Heart right ventricle (tissue), 16 donors: ENCODE measurements at regions not wholly inside any gene's neighbourhood (a gene's known extent, or its start where the extent isn't known, plus 50 kb on each side); places are given as distances from the start of the nearest gene placed in this dataset.
A peak's percentile ranks its signal among the peaks of the same experiment; 100 is the strongest.

Experiments
- ATAC-seq, 8 donors: fragments of 200-7000 bp; cut with Tn5 transposase; one replicate each; pipeline ENCODE4 v1.9.1; 2020; ENCODE audit warnings: mild to moderate bottlenecking in 8 of 8, moderate library complexity in 8 of 8, moderate number of reproducible peaks in 1 of 8
- DNase-seq, 2 donors: peaks; one replicate each; pipeline ENCODE4 v3.0.0-alpha.2; 2020
- H3K27ac ChIP-seq, 10 donors: fragments of 200-600 bp; sonication (generic) in 2 of 10; one replicate each; pipeline versions ENCODE4 v1.5.0 to v1.8.0; 2020 to 2022; ENCODE audit warnings: mild to moderate bottlenecking in 3 of 10
- H3K27me3 ChIP-seq, 7 donors: fragments of 200-600 bp; one replicate each; pipeline ENCODE4 v1.8.0; 2021 to 2022; ENCODE audit warnings: mild to moderate bottlenecking in 2 of 7
- H3K36me3 ChIP-seq, 9 donors: fragments of 200-600 bp; sonication (generic) in 1 of 9; one replicate each; pipeline versions ENCODE4 v1.5.0 to v1.8.0; 2020 to 2022; ENCODE audit warnings: mild to moderate bottlenecking in 2 of 9
- H3K4me1 ChIP-seq, 9 donors: fragments of 200-600 bp; sonication (generic) in 1 of 9; one replicate each; pipeline versions ENCODE4 v1.5.0 to v1.8.0; 2020 to 2022; ENCODE audit warnings: mild to moderate bottlenecking in 4 of 9
- H3K4me3 ChIP-seq, 10 donors: fragments of 200-600 bp; sonication (generic) in 2 of 10; one replicate each; pipeline versions ENCODE4 v1.5.0 to v1.8.0; 2020 to 2022; ENCODE audit warnings: mild to moderate bottlenecking in 7 of 10, moderate library complexity in 2 of 10
- H3K9me3 ChIP-seq, 11 donors: fragments of 200-600 bp in 10 of 11; sonication (generic) in 2 of 11; one replicate each; pipeline versions ENCODE4 v1.5.0 to v1.8.0; 2013 to 2022; ENCODE audit warnings: mild to moderate bottlenecking in 2 of 11, control low read depth in 1 of 11, moderate library complexity in 1 of 11
- WGBS, 2 donors: extraction: QIAGEN DNeasy Blood & Tissue Kit; methylation state at CpG; one replicate each; pipeline ENCODE4 v1.1.7; 2013; ENCODE audit warnings: inconsistent platforms in 1 of 2; 5-methylcytosine and 5-hydroxymethylcytosine counted together
- intact Hi-C, 10 donors: fragments of 100-400 bp; cut with DNase I; formaldehyde crosslinking; loops; one replicate each; pipeline versions ENCODE4 v1.11.1 to v1.14.2; 2022
- TF ChIP-seq, protein P1 (sequence below), 9 donors: fragments of 200-600 bp; sonication (generic) in 2 of 9; IDR thresholded peaks; one replicate each; pipeline versions ENCODE4 v1.5.0 to v1.8.0; 2021 to 2022; ENCODE audit warnings: antibody characterized with exemption in 9 of 9, mild to moderate bottlenecking in 5 of 9, moderate library complexity in 1 of 9
- donor health status: Arrhythmogenic right ventricular cardiomyopathy.
- donor health status: ischemic (EF 13 %, LVEDD 7.1; RV severe dilation, severe dysfunction).
- donor health status: healthy with polysubstance abuse.
- donor health status: DM: no; HTN: yes; CAD: no.
- donor health status: DM: no; HTN: no; CAD: no.
- donor health status: ischemic (EF 25% LVEDD 6.9; RV normal size, moderate dysfunction).
- donor health status: ischemic (EF 25% LVEDD 5.7; RV mildly dilated, moderate dysfunction).
- donor health status: healthy.
- donor health status: DM: yes; HTN: yes; CAD: no.
- donor health status: Ischemic cardiomyopathy.
- donor health status: ischemic (EF 35%, LVEDD 5.7; RV mildly dilated, moderate dysfunction).
- donor health status: nonischemic (EF 11% LVEDD 7.7; RV severe dilation, severe dysfunction).
- donor health status: DM: yes; HTN: yes; CAD: no.
- donor health status: PGD.
- donor health status: ischemic (EF 29% LVEDD 5.4; RV normal size, mild dysfunction).
- donor health status: nonischemic (EF 23%, LVEDD 6.1; RV moderate dilation, normal function).

DNA sequence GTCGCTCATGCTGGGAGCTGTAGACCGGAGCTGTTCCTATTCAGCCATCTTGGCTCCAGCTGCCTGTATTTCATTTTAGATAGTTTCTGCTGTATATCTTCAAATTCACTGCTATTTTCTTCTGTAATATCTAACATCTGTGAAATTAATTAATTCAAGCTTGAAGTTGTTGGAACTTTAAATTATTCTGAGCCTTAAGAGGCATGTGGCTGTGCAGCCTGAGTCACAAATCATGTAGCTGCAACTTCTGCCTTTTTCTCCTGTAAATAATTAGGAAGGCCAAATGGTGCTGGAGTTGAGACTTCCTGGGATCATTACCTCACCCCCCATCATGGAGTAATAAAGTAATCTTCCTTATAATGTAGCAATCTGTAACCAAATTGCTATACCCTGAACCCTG is 183.3 kb upstream of the PCSK5 start:
- TF ChIP-seq, protein P1, sequence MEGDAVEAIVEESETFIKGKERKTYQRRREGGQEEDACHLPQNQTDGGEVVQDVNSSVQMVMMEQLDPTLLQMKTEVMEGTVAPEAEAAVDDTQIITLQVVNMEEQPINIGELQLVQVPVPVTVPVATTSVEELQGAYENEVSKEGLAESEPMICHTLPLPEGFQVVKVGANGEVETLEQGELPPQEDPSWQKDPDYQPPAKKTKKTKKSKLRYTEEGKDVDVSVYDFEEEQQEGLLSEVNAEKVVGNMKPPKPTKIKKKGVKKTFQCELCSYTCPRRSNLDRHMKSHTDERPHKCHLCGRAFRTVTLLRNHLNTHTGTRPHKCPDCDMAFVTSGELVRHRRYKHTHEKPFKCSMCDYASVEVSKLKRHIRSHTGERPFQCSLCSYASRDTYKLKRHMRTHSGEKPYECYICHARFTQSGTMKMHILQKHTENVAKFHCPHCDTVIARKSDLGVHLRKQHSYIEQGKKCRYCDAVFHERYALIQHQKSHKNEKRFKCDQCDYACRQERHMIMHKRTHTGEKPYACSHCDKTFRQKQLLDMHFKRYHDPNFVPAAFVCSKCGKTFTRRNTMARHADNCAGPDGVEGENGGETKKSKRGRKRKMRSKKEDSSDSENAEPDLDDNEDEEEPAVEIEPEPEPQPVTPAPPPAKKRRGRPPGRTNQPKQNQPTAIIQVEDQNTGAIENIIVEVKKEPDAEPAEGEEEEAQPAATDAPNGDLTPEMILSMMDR (IDR thresholded peaks at IDR 0.05): no peak
- Histone ChIP-seq H3K36me3 (no peaks in the 10 kb centered on the region), H3K4me3 (no peak overlapping the region), H3K27ac (no peak overlapping the region), H3K9me3 (peaks cover 0 to 10% (median 0%) of the 10 kb centered on the region in 11 donors), H3K4me1 (peaks cover 0 to 11% (median 0%) of the 10 kb centered on the region in 9 donors), H3K27me3 (no peaks in the 10 kb centered on the region)
- ATAC-seq (no peak), DNase-seq (no peak)
- 100% methylated on average over 2 of the region's 2 CpGs for WGBS, 2 donors
- intact Hi-C loops: no loop called here

DNA sequence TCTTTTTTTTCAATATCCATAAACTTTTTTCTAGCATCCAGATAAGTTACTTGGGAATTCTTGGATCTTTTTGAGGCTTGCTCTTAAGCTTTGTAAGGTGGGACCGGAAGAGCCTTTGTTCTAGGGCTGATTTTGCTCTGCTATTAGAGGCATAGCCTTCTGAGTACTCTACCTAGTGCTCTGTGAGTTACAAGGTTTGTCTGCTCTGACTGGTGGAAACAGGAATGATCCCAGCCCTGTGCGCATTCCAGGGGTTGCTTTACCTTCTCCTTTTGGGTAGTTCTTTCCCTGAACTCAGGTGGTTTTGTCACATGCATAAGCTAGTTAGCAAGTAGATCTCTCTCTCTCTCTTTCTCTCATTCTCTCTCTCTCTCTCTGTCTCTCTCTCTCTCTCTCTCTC is 180.8 kb upstream of the PCSK5 start:
- H3K27me3 ChIP-seq: no peaks in the 10 kb centered on the region
- H3K4me3 ChIP-seq: no peak overlapping the region
- intact Hi-C loops: loop anchor here in 1 of 10 donors (10.0 kb wide), 1 partner anchor 55 kb away; no protein-coding TSS in a partner anchor
- WGBS, 2 donors: 69 to 75% methylated on average over 2 of the region's 2 CpGs
- DNase-seq (no peak), ATAC-seq (no peak)
- peaks cover 0 to 7% (median 0%) of the 10 kb centered on the region in 11 donors for H3K9me3 ChIP-seq
- no peaks in the 10 kb centered on the region for H3K36me3 ChIP-seq
- TF ChIP-seq, protein P1 (IDR thresholded peaks at IDR 0.05): no peak
- no peak overlapping the region for H3K27ac ChIP-seq
- peaks cover 0 to 22% (median 4%) of the 10 kb centered on the region in 9 donors for H3K4me1 ChIP-seq

DNA sequence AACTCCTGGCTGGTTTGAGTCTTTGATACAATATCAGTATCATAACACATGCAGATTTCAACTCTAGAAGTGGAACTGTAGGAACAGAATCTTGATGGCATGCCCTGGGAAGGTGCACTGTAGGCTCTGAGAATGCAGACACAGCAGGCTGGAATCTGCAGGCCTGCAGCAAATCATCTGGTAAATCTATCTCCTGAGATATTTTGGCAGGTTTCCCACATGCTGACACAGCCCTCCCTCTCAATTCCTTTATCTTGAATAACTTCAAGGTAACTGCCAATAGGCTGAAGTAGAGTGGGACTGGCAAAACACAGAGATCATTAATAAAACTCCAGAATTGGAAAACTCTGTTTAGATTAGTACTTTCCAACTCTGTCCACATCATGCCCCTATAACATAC is 177.8 kb upstream of the PCSK5 start:
- H3K36me3 ChIP-seq: no peaks in the 10 kb centered on the region
- DNase-seq (no peak), ATAC-seq (peak in 7 of 8 donors; percentile 30 to 78 (median 59))
- peaks cover 0 to 22% (median 4%) of the 10 kb centered on the region in 9 donors for H3K4me1 ChIP-seq
- intact Hi-C loops: loop anchor here in 2 of 10 donors (1.0 to 10.0 kb wide), 2 partner anchors 58 to 61 kb away; no protein-coding TSS in a partner anchor
- H3K27me3 ChIP-seq: no peaks in the 10 kb centered on the region
- no peaks in the 10 kb centered on the region for H3K9me3 ChIP-seq
- no peak overlapping the region for H3K4me3 ChIP-seq
- TF ChIP-seq, protein P1 (IDR thresholded peaks at IDR 0.05): no peak
- peak overlapping the region in 5 of 10 donors; percentile 24 to 65 (median 60) for H3K27ac ChIP-seq

DNA sequence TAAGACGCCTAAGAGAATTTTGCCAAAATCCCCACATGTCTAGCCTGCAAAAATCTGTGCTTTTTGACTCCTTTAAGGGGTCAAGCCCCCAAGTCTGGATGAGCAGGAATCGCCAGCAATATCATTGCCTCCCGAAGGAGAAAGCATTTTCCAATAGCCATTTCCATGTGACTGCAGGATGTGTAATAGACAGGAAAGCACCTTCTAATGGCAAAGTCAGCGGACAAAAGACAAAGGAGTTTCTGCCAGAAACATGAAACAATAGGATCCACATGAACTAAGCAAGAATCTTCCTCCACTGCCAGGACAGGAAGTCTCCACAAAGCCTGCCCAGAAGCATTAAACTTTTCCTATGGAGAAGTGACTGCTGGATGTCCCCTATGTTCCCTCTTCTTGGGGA is 177.1 kb upstream of the PCSK5 start:
- TF ChIP-seq, protein P1 (IDR thresholded peaks at IDR 0.05): no peak
- DNase-seq (no peak), ATAC-seq (peak in 7 of 8 donors; percentile 8 to 90 (median 62))
- peak overlapping the region in 5 of 10 donors; percentile 24 to 65 (median 60) for H3K27ac ChIP-seq
- H3K9me3 ChIP-seq: no peaks in the 10 kb centered on the region
- no peaks in the 10 kb centered on the region for H3K27me3 ChIP-seq
- WGBS, 2 donors: 63 to 66% methylated on average over 4 of the region's 4 CpGs
- no peak overlapping the region for H3K4me3 ChIP-seq
- peaks cover 0 to 22% (median 4%) of the 10 kb centered on the region in 9 donors for H3K4me1 ChIP-seq
- H3K36me3 ChIP-seq: no peaks in the 10 kb centered on the region
- intact Hi-C loops: loop anchor here in 2 of 10 donors (1.0 to 10.0 kb wide), 2 partner anchors 59 to 62 kb away; no protein-coding TSS in a partner anchor
